ENCODE measurements at regions not wholly inside any gene's neighbourhood (a gene's known extent, or its start where the extent isn't known, plus 50 kb on each side); places are given as distances from the start of the nearest gene placed in this dataset.

DNA sequence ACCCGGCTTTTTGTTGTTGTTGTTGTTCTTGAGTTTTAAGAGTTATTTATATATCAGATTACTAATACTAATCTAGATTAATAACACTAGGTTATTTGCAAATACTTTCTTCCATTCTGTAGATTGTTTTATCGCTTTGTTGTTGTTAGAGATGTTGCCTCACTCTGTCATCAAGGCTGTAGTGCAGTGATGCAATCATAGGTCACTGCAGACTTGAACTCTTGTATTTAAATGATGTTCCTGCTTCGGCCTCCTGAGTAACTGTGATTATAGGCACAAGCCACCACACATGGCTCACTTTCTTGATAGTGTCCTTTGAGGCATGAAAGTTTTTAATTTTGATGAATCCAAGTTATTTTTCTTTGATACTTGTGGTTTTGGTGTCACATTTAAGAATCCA, 129.0 kb downstream of the VSIG4 start:
- no peaks in the 10 kb centered on the region for H3K23me2 ChIP-seq (ENCODE audit: low read depth, low read length)
- no peaks in the 10 kb centered on the region for H3K79me1 ChIP-seq (ENCODE audit: low read depth, low read length)
- H2BK120ac ChIP-seq (replicated peaks; ENCODE audit: low read depth, low read length), result no peak overlapping the region
- H2AFZ ChIP-seq (ENCODE audit: low read length), result no peak overlapping the region
- no peak for TF ChIP-seq TAF7 (optimal IDR thresholded peaks at IDR 0.05; ENCODE audit: borderline replicate concordance, low read depth, low read length)
- TF ChIP-seq RXRA (IDR thresholded peaks at IDR 0.05; ENCODE audit: insufficient read depth, low read depth, low read length), result no peak
- no peak for TF ChIP-seq CHD2 (IDR thresholded peaks at IDR 0.05; ENCODE audit: low read length)
- no peak for TF ChIP-seq ZNF274 (IDR thresholded peaks at IDR 0.05; ENCODE audit: borderline replicate concordance, extremely low read depth, low read length)
- no peak for TF ChIP-seq CHD1 (IDR thresholded peaks at IDR 0.05; ENCODE audit: low read depth, low read length)
- no peak for TF ChIP-seq GABPA (IDR thresholded peaks at IDR 0.05; ENCODE audit: borderline replicate concordance, insufficient read depth, low read length)
- no peak for TF ChIP-seq JUND (IDR thresholded peaks at IDR 0.05; ENCODE audit: low read length)
- TF ChIP-seq JUN (IDR thresholded peaks at IDR 0.05; ENCODE audit: low read depth, low read length), result no peak
- no peak for TF ChIP-seq MAFK (IDR thresholded peaks at IDR 0.05; ENCODE audit: low read depth, low read length)
- no peak for TF ChIP-seq TCF12 (IDR thresholded peaks at IDR 0.05; ENCODE audit: low read depth, low read length)
- TF ChIP-seq FOSL1 (IDR thresholded peaks at IDR 0.05; ENCODE audit: insufficient read depth, low read depth, low read length), result no peak
- no peak for TF ChIP-seq RNF2 (IDR thresholded peaks at IDR 0.05; ENCODE audit: borderline replicate concordance, low read depth, low read length, missing control alignments, poor library complexity, severe bottlenecking)
- no peak for DNase-seq (ENCODE audit: low read depth in 1 of 2, low spot score in 2 of 2)
- no peaks in the 10 kb centered on the region for H4K20me1 ChIP-seq (replicated peaks in 1 of 2; ENCODE audit: control insufficient read depth in 1 of 2, insufficient read depth in 2 of 2, low read length in 2 of 2)
- H2AK5ac ChIP-seq (ENCODE audit: low read depth, low read length), result no peak overlapping the region
- POLR2A ChIA-PET (ENCODE audit: partially characterized antibody), result no interaction called here
- H3K9me3 ChIP-seq (ENCODE audit: insufficient read depth in 2 of 2, low read depth in 1 of 2, low read length in 1 of 2), result peaks cover 0 to 5% of the 10 kb centered on the region in 2 experiments; a peak in 1 of 4 replicates
- H4K5ac ChIP-seq (ENCODE audit: insufficient read length, low read depth, low read length), result no peak overlapping the region
- H3K4me1 ChIP-seq (replicated peaks in 1 of 4; ENCODE audit: control insufficient read depth in 3 of 4, insufficient read depth in 4 of 4, low read length in 3 of 4), result no peaks in the 10 kb centered on the region
- H3K4me3 ChIP-seq (ENCODE audit: extremely low read depth in 1 of 4, insufficient read depth in 2 of 4, low read depth in 3 of 4, low read length in 4 of 4), result no peak overlapping the region
- no peak overlapping the region for H2BK20ac ChIP-seq (ENCODE audit: low read length)
- FAIRE-seq, result no peak
- no peak overlapping the region for H3K9ac ChIP-seq (replicated peaks in 1 of 4; ENCODE audit: extremely low read depth in 1 of 4, low read depth in 3 of 4, low read length in 3 of 4)
- H3K36me3 ChIP-seq (ENCODE audit: control insufficient read depth in 2 of 4, insufficient read depth in 4 of 4, low read length in 3 of 4), result no peaks in the 10 kb centered on the region
- no peak overlapping the region for H2BK5ac ChIP-seq (ENCODE audit: low read depth, low read length)
- H3K27me3 ChIP-seq (replicated peaks in 1 of 4; ENCODE audit: control insufficient read depth in 3 of 4, extremely low read depth in 1 of 4, insufficient read depth in 3 of 4, low read length in 3 of 4), result no peaks in the 10 kb centered on the region
- H4K91ac ChIP-seq (replicated peaks; ENCODE audit: insufficient read length, low read length), result no peak overlapping the region
- no peak overlapping the region for H2BK15ac ChIP-seq (ENCODE audit: low read length)
- CTCF ChIA-PET (ENCODE audit: partially characterized antibody), result no interaction called here
- H4K8ac ChIP-seq (ENCODE audit: extremely low read depth, insufficient read depth, low read length), result no peak overlapping the region
- WGBS, 2 experiments (ENCODE audit: extremely low coverage in 1 of 2, insufficient coverage in 1 of 2, insufficient read length in 1 of 2, insufficient replicate concordance in 2 of 2, low coverage in 1 of 2, low lambda C conversion rate in 2 of 2, missing lambda C conversion rate in 1 of 2), result 85% methylated on average over 3 of the region's 3 CpGs; no CpG with 5 or more reads in 1 of the 2 experiments
- no peak overlapping the region for H3K27ac ChIP-seq (ENCODE audit: low read depth, low read length)
- H3K56ac ChIP-seq (replicated peaks; ENCODE audit: insufficient read length, low read depth, low read length), result no peak overlapping the region
- H3K4ac ChIP-seq (replicated peaks; ENCODE audit: insufficient read length, low read depth, low read length), result no peak overlapping the region
- H3K18ac ChIP-seq (ENCODE audit: extremely low read depth, low read length), result no peak overlapping the region
- no peak overlapping the region for H2BK12ac ChIP-seq (ENCODE audit: low read depth, low read length)
- no peak overlapping the region for H3K23ac ChIP-seq (ENCODE audit: insufficient read length)
- no peak overlapping the region for H3K14ac ChIP-seq (ENCODE audit: insufficient read length)
- no peak overlapping the region for H3K4me2 ChIP-seq (ENCODE audit: insufficient read depth in 1 of 2, low read depth in 2 of 2, low read length in 2 of 2)
- H3K79me2 ChIP-seq (ENCODE audit: control insufficient read depth in 1 of 2, insufficient read depth in 2 of 2, low read length in 2 of 2), result no peaks in the 10 kb centered on the region

All from H1 (cell line).